Fibroblast of villous mesenchyme (primary cell): ENCODE measurements at regions not wholly inside any gene's neighbourhood (a gene's known extent, or its start where the extent isn't known, plus 50 kb on each side); places are given as distances from the start of the nearest gene placed in this dataset.
"Not testable (repeated sequence)": the region's sequence is repeated elsewhere in the genome, so short reads cannot be mapped to it uniquely, and the experiment has no call there.

Experiments used
- DNase-seq: peaks from one replicate; pipeline ENCODE4 v3.0.0-alpha.2; 2010; ENCODE audit warnings: low read depth
- H3K4me3 ChIP-seq: 2 replicates; pipeline ENCODE4 v1.5.1; 2011; ENCODE audit warnings: low read depth, mild to moderate bottlenecking, low read length
- CTCF ChIP-seq: IDR thresholded peaks from 2 replicates; pipeline ENCODE4 v1.5.1; 2012; ENCODE audit warnings: low read depth, mild to moderate bottlenecking, low read length; ENCODE audit not compliant: insufficient read depth

- H3K4me3 ChIP-seq: no peak overlapping the region
- no peak for TF ChIP-seq CTCF
- no peak for DNase-seq
Observed at GRCh38 chr6:15816661-15817060, 153.8 kb upstream of the DTNBP1 start.

GRCh38 chr6:15813698-15814097, 150.9 kb upstream of the DTNBP1 start:
- not testable (repeated sequence) for DNase-seq

GRCh38 chr6:15811107-15811506, 148.3 kb upstream of the DTNBP1 start:
- no peak for DNase-seq
- H3K4me3 ChIP-seq: no peak overlapping the region
- TF ChIP-seq CTCF: no peak

More at GRCh38 chr6:15813698-15814097, 150.9 kb upstream of the DTNBP1 start:
- not testable (repeated sequence) for H3K4me3 ChIP-seq

GRCh38 chr6:15810618-15811017, 147.8 kb upstream of the DTNBP1 start:
- no peak for DNase-seq
- TF ChIP-seq CTCF: no peak
- no peak overlapping the region for H3K4me3 ChIP-seq

GRCh38 chr6:15809367-15809766, 146.5 kb upstream of the DTNBP1 start:
- no peak for TF ChIP-seq CTCF
- no peak for DNase-seq
- no peak overlapping the region for H3K4me3 ChIP-seq

- no peak for TF ChIP-seq CTCF
- no peak for DNase-seq
- H3K4me3 ChIP-seq: no peak overlapping the region
Observed at GRCh38 chr6:15804164-15805154, 141.6 kb upstream of the DTNBP1 start.

- H3K4me3 ChIP-seq: no peak overlapping the region
- DNase-seq: no peak
- TF ChIP-seq CTCF: no peak
Observed at GRCh38 chr6:15802466-15802865, 139.6 kb upstream of the DTNBP1 start.
